T-helper 2 cell (primary cell): ENCODE measurements at regions not wholly inside any gene's neighbourhood (a gene's known extent, or its start where the extent isn't known, plus 50 kb on each side); places are given as distances from the start of the nearest gene placed in this dataset.
"Not testable (repeated sequence)": the region's sequence is repeated elsewhere in the genome, so short reads cannot be mapped to it uniquely, and the experiment has no call there.

Experiments used
- DNase-seq, 5 experiments: peaks; one replicate each; pipeline versions ENCODE4 v3.0.0 to v3.0.0-alpha.2; 2012 to 2022

GRCh38 chr12:42756841-42757623, 167.5 kb upstream of the PRICKLE1 start:
- no peak for DNase-seq

GRCh38 chr12:42750356-42750755, 160.8 kb upstream of the PRICKLE1 start:
- no peak for DNase-seq

- no peak for DNase-seq
Measured at GRCh38 chr12:42749239-42749638, 159.7 kb upstream of the PRICKLE1 start.

- DNase-seq = no peak
Measured at GRCh38 chr12:42744539-42745182, 155.1 kb upstream of the PRICKLE1 start.

GRCh38 chr12:42742716-42743115, 153.2 kb upstream of the PRICKLE1 start:
- no peak for DNase-seq

GRCh38 chr12:42741771-42742510, 152.4 kb upstream of the PRICKLE1 start:
- DNase-seq = no peak

GRCh38 chr12:42741091-42741490, 151.5 kb upstream of the PRICKLE1 start:
- DNase-seq = no peak

GRCh38 chr12:42737398-42737797, 147.9 kb upstream of the PRICKLE1 start:
- DNase-seq = no peak

GRCh38 chr12:42735861-42736361, 146.4 kb upstream of the PRICKLE1 start:
- no peak for DNase-seq

- DNase-seq = no peak
Measured at GRCh38 chr12:42733911-42734310, 144.4 kb upstream of the PRICKLE1 start.

- no peak for DNase-seq
Measured at GRCh38 chr12:42732908-42733411, 143.4 kb upstream of the PRICKLE1 start.

GRCh38 chr12:42730291-42730690, 140.7 kb upstream of the PRICKLE1 start:
- DNase-seq = no peak

GRCh38 chr12:42729535-42729900, 140.0 kb upstream of the PRICKLE1 start:
- no peak for DNase-seq

GRCh38 chr12:42728770-42729534, 139.4 kb upstream of the PRICKLE1 start:
- DNase-seq = no peak

GRCh38 chr12:42728287-42728686, 138.7 kb upstream of the PRICKLE1 start:
- no peak for DNase-seq

- DNase-seq = no peak
Measured at GRCh38 chr12:42725809-42726208, 136.3 kb upstream of the PRICKLE1 start.

GRCh38 chr12:42716491-42716891, 126.9 kb upstream of the PRICKLE1 start:
- DNase-seq = no peak

GRCh38 chr12:42713566-42713965, 124.0 kb upstream of the PRICKLE1 start:
- DNase-seq = not testable (repeated sequence)

GRCh38 chr12:42708374-42708773, 118.8 kb upstream of the PRICKLE1 start:
- not testable (repeated sequence) for DNase-seq

- DNase-seq = no peak
Measured at GRCh38 chr12:42707312-42708226, 118.0 kb upstream of the PRICKLE1 start.

GRCh38 chr12:42706321-42706720, 116.8 kb upstream of the PRICKLE1 start:
- no peak for DNase-seq
